GM19438 (cell line): ENCODE measurements at regions not wholly inside any gene's neighbourhood (a gene's known extent, or its start where the extent isn't known, plus 50 kb on each side); places are given as distances from the start of the nearest gene placed in this dataset.

ENCODE experiments used
- ATAC-seq: cut with Tn5 transposase; IDR thresholded peaks from one replicate; pipeline ENCODE4 v1.9.1; 2021; ENCODE audit warnings: low read depth; ENCODE audit not compliant: unreplicated experiment

DNA sequence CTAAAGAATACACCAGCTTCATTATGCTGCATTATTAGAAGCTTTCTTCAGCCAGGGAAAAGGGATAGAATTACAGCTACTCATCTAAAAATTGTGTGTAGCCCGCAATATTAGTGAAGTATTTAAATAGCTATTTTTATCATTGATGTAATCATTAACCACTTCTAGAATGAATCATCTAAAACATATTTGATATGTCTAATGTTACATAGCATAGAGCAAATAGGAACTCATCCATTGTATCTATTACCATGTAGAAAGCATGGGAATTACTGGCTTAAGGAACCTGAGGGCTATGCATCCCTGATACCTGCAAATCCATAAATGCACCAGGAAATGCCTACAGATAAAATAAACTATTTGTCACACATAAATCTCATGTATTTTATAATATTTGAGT lies 54.5 kb upstream of the VGLL3 start:
- no peak for ATAC-seq

DNA sequence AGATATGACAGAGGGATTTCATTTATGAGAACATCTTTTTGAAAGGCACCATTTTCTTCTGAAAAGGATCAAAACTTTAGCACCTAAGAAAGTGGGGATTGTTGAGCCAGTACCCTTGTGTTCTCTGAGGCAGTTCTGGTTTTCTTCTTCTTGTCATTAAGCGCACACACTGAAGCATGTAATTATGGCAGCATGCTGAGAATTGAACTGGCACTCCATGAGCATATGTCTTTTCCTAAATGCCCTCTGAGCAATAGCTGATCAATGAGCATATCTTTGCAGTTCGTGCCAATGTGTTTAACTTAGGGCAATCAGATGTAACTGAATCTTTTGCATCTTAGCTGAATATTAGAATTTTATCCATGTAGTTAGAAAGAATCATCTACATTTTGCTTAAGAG lies 53.9 kb upstream of the VGLL3 start:
- ATAC-seq = no peak

DNA sequence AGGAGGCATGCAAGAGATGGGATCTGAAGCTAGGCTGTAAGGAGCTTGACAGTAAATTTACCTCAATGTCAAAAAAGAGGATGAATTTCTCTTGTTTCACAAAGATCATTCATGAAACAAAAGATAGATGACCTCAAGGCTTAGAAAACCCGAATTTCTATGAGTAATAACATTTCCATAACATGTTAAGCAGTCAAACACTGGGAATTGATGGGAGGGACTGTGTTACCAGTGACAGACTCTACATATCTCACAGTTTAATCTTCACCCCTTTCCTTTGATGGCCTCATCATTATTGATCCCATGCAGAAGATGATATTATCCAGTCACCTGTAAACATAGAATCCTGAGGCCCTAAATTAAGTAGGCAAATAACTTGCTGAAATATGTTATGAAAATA lies 53.5 kb upstream of the VGLL3 start:
- no peak for ATAC-seq

DNA sequence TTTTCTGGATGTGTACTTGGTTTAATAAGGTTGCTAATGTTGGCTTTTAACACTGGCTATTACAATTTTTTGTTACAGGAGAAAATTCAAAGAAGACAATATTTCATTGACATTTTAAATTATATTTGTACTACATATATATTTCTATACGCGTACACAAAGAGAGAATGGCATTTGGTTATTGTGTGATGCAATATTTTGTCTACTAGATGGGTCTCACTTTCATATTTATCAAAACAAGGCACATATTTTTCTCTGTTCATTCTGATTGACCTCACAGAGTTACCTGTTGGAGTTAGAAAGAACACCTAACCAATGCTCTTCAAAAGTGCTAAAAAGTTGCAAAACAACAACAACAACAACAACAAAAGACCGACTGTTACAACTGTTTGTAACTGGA lies 50.2 kb upstream of the VGLL3 start:
- no peak for ATAC-seq
